SU-DHL-6 (cell line): ENCODE measurements at regions not wholly inside any gene's neighbourhood (a gene's known extent, or its start where the extent isn't known, plus 50 kb on each side); places are given as distances from the start of the nearest gene placed in this dataset.

Experiments
- H2AFZ ChIP-seq: fragments of 200-600 bp; sonication (generic); 2 replicates; pipeline ENCODE4 v1.6.1; 2014; ENCODE audit warnings: low read depth, mild to moderate bottlenecking, moderate library complexity, mixed read lengths, antibody characterized with exemption, low read length; ENCODE audit not compliant: severe bottlenecking
- H3F3A ChIP-seq: fragments of 200-600 bp; shearing (Covaris generic); 2 replicates; pipeline ENCODE4 v1.6.0; 2016; ENCODE audit warnings: antibody characterized with exemption, mild to moderate bottlenecking; ENCODE audit not compliant: insufficient read depth
- H3K27ac ChIP-seq: fragments of 200-600 bp; sonication (generic); 2 replicates; pipeline ENCODE4 v1.5.1; 2016; ENCODE audit warnings: low read depth, mild to moderate bottlenecking, low read length, moderate library complexity, mixed read lengths
- H3K27me3 ChIP-seq: fragments of 200-600 bp; sonication (generic), shearing (Covaris generic); 2 replicates; pipeline ENCODE4 v1.6.0; 2014; ENCODE audit warnings: mild to moderate bottlenecking, low read length
- H3K36me3 ChIP-seq: fragments of 200-600 bp; sonication (generic); 2 replicates; pipeline ENCODE4 v1.6.1; 2014; ENCODE audit warnings: mild to moderate bottlenecking, low read length, mixed read lengths
- H3K4me2 ChIP-seq: fragments of 300-600, 200-600 bp; shearing (Covaris generic), sonication (generic); 2 replicates; pipeline ENCODE4 v1.6.0; 2014; ENCODE audit warnings: low read length, low read depth, mild to moderate bottlenecking; ENCODE audit not compliant: poor library complexity, severe bottlenecking
- H3K4me3 ChIP-seq: fragments of 200-600 bp; sonication (generic); 2 replicates; pipeline ENCODE4 v1.5.1; 2014; ENCODE audit warnings: antibody characterized with exemption, low read length, mild to moderate bottlenecking, mixed read lengths; ENCODE audit not compliant: insufficient read depth, poor library complexity, severe bottlenecking
- H3K79me2 ChIP-seq: fragments of 200-600 bp; sonication (generic); 2 replicates; pipeline ENCODE4 v1.6.1; 2014; ENCODE audit warnings: mild to moderate bottlenecking, low read length, moderate library complexity; ENCODE audit not compliant: insufficient read depth
- H3K9ac ChIP-seq: fragments of 200-600 bp; sonication (generic); 2 replicates; pipeline ENCODE4 v1.7.0; 2014; ENCODE audit warnings: mild to moderate bottlenecking, low read length
- H3K9me2 ChIP-seq: fragments of 200-600 bp; sonication (generic); replicated peaks from 2 replicates; pipeline ENCODE4 v1.6.1; 2014; ENCODE audit warnings: low read length; ENCODE audit not compliant: insufficient read depth
- H3K9me3 ChIP-seq: fragments of 200-600 bp; sonication (generic); 2 replicates; pipeline ENCODE4 v1.6.1; 2014; ENCODE audit warnings: low read length, mixed read lengths; ENCODE audit not compliant: insufficient read depth
- H4K20me1 ChIP-seq: fragments of 200-600 bp; sonication (generic); 2 replicates; pipeline ENCODE4 v1.6.1; 2014; ENCODE audit warnings: low read depth, mild to moderate bottlenecking, antibody characterized with exemption, low read length, moderate library complexity, mixed read lengths
- CTCF ChIP-seq: fragments of 200-600 bp; sonication (generic); IDR thresholded peaks from one replicate; pipeline ENCODE4 v1.5.1; 2017; ENCODE audit warnings: antibody characterized with exemption, mild to moderate bottlenecking, low read length, moderate library complexity; ENCODE audit not compliant: insufficient read depth, poor library complexity, severe bottlenecking
- EZH2phosphoT487 ChIP-seq: fragments of 200-600 bp; sonication (generic), shearing (Covaris generic); conservative IDR thresholded peaks from 2 replicates; pipeline ENCODE4 v1.6.1; 2018; ENCODE audit warnings: mild to moderate bottlenecking, antibody characterized with exemption, low read length, moderate library complexity, mixed read lengths

GRCh38 chr5:18420711-18421110 is 786.5 kb downstream of the TAF11L14 start:
- H3K4me3 ChIP-seq: no peak overlapping the region
- no peak overlapping the region for H2AFZ ChIP-seq
- H3F3A ChIP-seq: no peaks in the 10 kb centered on the region
- TF ChIP-seq CTCF: no peak
- no peak for TF ChIP-seq EZH2phosphoT487
- peaks cover 4% of the 10 kb centered on the region; the same call in 1 of the 2 replicates for H3K9me3 ChIP-seq
- H4K20me1 ChIP-seq: no peaks in the 10 kb centered on the region
- no peaks in the 10 kb centered on the region for H3K36me3 ChIP-seq
- H3K4me2 ChIP-seq: no peak overlapping the region
- H3K9me2 ChIP-seq: no peaks in the 10 kb centered on the region
- no peak overlapping the region for H3K9ac ChIP-seq
- H3K27ac ChIP-seq: no peak overlapping the region
- no peaks in the 10 kb centered on the region for H3K27me3 ChIP-seq
- H3K79me2 ChIP-seq: no peaks in the 10 kb centered on the region

- H3K79me2 ChIP-seq: no peaks in the 10 kb centered on the region
- no peaks in the 10 kb centered on the region for H3K36me3 ChIP-seq
- no peaks in the 10 kb centered on the region for H3K9me2 ChIP-seq
- H3K4me3 ChIP-seq: no peak overlapping the region
- H2AFZ ChIP-seq: no peak overlapping the region
- no peak for TF ChIP-seq EZH2phosphoT487
- TF ChIP-seq CTCF: no peak
- no peak overlapping the region for H3K4me2 ChIP-seq
- no peaks in the 10 kb centered on the region for H3F3A ChIP-seq
- H3K27ac ChIP-seq: no peak overlapping the region
- no peaks in the 10 kb centered on the region for H4K20me1 ChIP-seq
- H3K9ac ChIP-seq: no peak overlapping the region
- no peaks in the 10 kb centered on the region for H3K9me3 ChIP-seq
- no peaks in the 10 kb centered on the region for H3K27me3 ChIP-seq
Observed at GRCh38 chr5:18433336-18433735, 799.1 kb downstream of the TAF11L14 start.

GRCh38 chr5:18438126-18438525 is 803.9 kb downstream of the TAF11L14 start:
- H2AFZ ChIP-seq: no peak overlapping the region
- no peak overlapping the region for H3K27ac ChIP-seq
- H3K9ac ChIP-seq: no peak overlapping the region
- H3K9me2 ChIP-seq: no peaks in the 10 kb centered on the region
- H3F3A ChIP-seq: no peaks in the 10 kb centered on the region
- no peaks in the 10 kb centered on the region for H3K27me3 ChIP-seq
- no peaks in the 10 kb centered on the region for H3K79me2 ChIP-seq
- H4K20me1 ChIP-seq: no peaks in the 10 kb centered on the region
- H3K4me2 ChIP-seq: no peak overlapping the region
- H3K9me3 ChIP-seq: no peaks in the 10 kb centered on the region
- TF ChIP-seq CTCF (no peak), EZH2phosphoT487 (no peak)
- H3K4me3 ChIP-seq: no peak overlapping the region
- no peaks in the 10 kb centered on the region for H3K36me3 ChIP-seq

GRCh38 chr5:18455521-18455920 is 821.3 kb downstream of the TAF11L14 start:
- no peak overlapping the region for H3K4me2 ChIP-seq
- H3K9ac ChIP-seq: no peak overlapping the region
- H3K36me3 ChIP-seq: no peaks in the 10 kb centered on the region
- no peak overlapping the region for H3K27ac ChIP-seq
- no peaks in the 10 kb centered on the region for H3K79me2 ChIP-seq
- H3K9me2 ChIP-seq: no peaks in the 10 kb centered on the region
- H3K27me3 ChIP-seq: no peaks in the 10 kb centered on the region
- no peak for TF ChIP-seq CTCF
- no peak for TF ChIP-seq EZH2phosphoT487
- H3F3A ChIP-seq: no peaks in the 10 kb centered on the region
- no peak overlapping the region for H3K4me3 ChIP-seq
- no peaks in the 10 kb centered on the region for H3K9me3 ChIP-seq
- no peak overlapping the region for H2AFZ ChIP-seq
- no peaks in the 10 kb centered on the region for H4K20me1 ChIP-seq
